PC-3 (cell line): ENCODE measurements at regions not wholly inside any gene's neighbourhood (a gene's known extent, or its start where the extent isn't known, plus 50 kb on each side); places are given as distances from the start of the nearest gene placed in this dataset.

Experiments
- EZH2 ChIP-seq: fragments of 300-600 bp; sonication (generic); IDR thresholded peaks from one replicate; pipeline ENCODE4 v1.6.1; 2017; ENCODE audit warnings: antibody characterized with exemption, mild to moderate bottlenecking, low read length; ENCODE audit not compliant: unreplicated experiment
- TF ChIP-seq, protein P1 (sequence below): fragments of 300-600 bp; sonication (generic); conservative IDR thresholded peaks from 2 replicates; pipeline ENCODE4 v1.5.1; 2017; ENCODE audit warnings: antibody characterized with exemption, low read depth, mild to moderate bottlenecking, low read length

DNA sequence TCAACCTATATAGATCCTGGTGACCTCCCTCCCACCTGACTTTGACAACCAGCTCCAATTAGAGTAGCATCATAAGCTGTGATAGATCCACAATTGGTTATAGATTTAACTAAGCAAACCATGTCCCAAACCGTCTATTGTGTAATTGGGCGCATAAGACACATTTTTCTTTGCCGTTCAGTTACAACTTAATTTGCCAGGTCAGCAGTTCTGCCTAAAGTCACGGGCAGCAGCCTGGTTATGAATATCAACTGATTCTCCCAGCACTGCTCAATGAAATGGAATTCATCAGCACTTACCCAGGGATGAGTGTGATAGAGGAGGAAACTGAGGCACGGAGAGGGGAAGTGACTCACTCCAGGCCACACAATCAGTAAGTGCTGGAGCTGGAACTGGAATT, 73.4 kb downstream of the KLHDC7A start:
- TF ChIP-seq, protein P1, sequence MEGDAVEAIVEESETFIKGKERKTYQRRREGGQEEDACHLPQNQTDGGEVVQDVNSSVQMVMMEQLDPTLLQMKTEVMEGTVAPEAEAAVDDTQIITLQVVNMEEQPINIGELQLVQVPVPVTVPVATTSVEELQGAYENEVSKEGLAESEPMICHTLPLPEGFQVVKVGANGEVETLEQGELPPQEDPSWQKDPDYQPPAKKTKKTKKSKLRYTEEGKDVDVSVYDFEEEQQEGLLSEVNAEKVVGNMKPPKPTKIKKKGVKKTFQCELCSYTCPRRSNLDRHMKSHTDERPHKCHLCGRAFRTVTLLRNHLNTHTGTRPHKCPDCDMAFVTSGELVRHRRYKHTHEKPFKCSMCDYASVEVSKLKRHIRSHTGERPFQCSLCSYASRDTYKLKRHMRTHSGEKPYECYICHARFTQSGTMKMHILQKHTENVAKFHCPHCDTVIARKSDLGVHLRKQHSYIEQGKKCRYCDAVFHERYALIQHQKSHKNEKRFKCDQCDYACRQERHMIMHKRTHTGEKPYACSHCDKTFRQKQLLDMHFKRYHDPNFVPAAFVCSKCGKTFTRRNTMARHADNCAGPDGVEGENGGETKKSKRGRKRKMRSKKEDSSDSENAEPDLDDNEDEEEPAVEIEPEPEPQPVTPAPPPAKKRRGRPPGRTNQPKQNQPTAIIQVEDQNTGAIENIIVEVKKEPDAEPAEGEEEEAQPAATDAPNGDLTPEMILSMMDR, result no peak
- TF ChIP-seq EZH2, result no peak
